HG03066 (cell line): ENCODE measurements at regions not wholly inside any gene's neighbourhood (a gene's known extent, or its start where the extent isn't known, plus 50 kb on each side); places are given as distances from the start of the nearest gene placed in this dataset.
"Not testable (repeated sequence)": the region's sequence is repeated elsewhere in the genome, so short reads cannot be mapped to it uniquely, and the experiment has no call there.

Experiments
- ATAC-seq: cut with Tn5 transposase; IDR thresholded peaks from one replicate; pipeline ENCODE4 v1.9.1; 2021; ENCODE audit warnings: low read depth; ENCODE audit not compliant: unreplicated experiment

DNA sequence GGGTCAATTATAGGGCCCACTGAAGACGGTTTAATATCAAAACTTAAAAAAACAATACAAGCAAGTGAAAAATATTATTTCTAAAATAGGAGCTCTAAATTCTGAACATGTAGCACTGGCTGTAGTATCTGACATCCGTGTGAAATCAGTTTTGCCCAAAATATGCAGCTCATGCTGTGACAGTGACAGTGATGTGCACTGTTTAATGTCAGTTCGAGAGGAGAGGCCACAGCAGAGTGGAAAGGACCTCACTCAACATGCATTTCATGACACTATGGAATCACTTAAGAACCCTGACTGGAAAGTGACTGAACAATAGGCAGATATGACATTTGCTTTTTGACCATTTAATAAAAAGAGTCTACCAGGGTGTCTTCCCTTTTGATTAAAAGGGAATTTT is 397.0 kb downstream of the FRK start:
- ATAC-seq: no peak

DNA sequence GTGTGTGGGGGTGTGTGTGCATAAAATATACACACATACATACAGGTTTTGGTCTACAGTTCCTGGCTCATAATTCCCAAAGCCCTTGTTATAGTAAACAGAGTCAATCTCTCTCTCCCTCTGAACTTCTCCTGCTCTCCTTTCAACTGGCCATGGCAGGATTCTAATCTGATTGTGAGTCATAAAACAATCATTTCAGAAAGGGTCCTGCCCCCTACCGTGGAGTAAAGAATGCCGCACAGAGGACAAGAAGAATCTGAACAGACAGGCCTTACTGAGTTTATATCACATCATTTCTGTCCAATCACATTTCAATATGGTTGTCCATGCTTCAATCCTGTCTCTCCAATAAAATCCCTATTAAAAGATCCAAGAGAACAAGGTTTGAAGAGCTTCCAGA is 416.9 kb downstream of the FRK start:
- no peak for ATAC-seq

DNA sequence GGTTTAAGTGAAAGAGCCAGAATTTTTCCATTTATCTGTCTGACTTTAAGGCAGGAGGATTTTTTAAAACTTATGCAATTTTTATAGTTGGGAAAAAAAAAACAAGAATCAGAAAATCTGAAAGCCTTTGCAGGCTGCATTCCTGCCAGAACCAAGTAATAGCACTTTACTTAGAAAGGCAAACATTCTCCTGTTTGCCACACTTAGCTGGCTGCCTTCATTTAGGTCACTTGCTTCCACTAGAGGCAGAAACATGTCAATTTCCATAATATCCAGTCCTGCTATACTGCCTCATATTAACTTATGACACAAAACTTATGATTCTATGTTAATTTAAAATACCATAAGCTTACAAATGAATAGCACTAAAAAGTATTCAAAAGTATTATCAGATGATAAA is 425.8 kb downstream of the FRK start:
- ATAC-seq: no peak

DNA sequence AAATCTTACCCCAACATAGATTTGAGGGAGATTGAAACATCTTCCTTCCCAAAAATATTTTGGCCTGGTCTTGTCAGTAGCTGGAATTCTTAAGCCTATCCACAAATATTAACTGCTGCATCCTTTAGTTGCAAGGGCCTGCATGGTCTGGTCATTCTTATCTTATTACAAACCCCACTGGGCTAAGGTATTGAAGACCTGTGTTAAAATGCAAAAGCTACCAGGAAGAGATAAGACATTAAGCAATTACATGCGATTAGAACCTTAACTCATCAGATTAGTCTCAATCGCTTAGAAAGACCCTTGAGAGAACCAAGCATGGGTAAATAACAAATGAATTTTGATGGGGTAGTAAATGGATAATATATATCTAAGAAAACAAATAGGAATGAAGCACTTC is 426.6 kb downstream of the FRK start:
- no peak for ATAC-seq

DNA sequence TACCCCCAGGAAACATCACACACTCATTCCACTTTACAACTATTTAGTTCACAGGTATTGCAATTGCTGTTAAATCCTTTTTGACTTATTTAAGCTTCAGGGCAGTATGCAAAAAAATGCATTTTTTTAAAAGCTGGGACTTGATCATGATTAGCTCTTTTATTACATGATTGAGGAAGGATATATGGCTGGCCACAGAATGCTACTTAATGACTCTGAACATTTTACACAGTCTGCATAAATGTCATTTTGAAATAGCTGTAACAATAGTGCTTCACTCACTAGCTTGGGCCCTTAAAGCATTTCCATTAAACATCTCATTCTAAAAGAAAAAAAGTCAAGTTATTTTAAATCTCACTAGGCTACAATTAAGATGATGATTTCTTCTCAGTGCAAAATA is 429.7 kb downstream of the FRK start:
- ATAC-seq: no peak

DNA sequence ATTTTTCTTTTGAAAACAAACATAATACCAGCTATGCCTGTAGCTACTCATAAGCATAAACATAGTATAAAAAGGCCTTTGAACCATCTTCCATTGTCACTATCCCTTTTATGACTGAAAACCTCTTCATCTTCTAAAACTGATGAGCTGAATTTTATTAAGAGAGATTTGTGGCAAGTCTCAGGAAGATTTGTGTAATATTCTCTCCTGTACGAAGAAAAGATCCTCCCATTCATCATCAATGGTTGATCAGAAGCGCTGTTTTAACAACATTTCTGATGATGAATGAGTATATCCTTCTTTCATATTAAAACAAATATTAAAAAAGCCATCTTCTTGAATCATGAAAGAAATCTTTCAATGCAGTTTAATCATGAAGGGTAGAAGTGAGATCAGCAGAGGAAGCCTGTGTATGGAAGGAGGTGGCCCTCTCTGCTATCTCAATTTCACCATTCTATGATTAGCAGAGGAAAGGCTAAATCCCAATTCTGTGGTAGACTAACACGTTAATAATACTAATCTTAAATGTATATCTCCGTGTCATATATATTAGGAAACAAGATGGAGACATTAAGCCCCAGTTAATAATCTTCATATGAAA is 430.2 kb downstream of the FRK start:
- ATAC-seq: no peak

DNA sequence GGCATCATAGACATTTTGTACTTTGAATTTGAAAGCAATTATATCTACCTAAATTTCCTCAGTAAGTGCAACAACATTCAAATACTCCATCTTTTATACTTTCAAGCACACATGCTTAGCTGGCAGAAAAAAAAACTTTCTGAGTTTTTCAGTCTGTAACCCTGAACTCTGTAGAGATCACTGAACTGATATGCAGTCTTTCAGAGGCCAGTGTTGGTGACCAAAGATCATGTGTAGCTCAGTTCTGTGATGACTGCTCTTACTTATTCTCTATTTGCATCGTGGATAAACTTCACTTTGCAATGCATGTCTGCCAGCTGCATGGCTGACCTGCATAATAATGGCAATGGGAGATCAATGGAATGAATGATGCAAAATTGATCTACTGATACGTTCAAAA is 431.3 kb downstream of the FRK start:
- ATAC-seq: no peak

DNA sequence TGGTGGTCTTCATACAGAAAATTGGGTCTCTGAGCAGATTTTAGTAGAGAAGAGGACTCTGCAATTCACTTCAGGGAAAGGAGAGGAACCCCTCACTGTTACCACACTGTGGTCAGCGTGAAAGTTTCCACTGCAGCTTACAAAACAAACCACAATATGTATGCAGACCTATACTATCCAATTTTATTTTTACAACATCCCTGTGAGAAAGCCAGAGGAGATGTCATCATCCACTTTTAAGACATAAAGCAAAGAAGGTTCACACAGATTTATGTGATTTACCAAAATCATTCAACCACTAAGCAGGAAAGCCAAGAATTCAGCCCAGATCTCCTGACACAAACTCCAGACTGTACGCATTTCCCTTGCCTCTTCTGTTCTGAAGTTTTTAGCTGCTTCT is 442.4 kb downstream of the FRK start:
- no peak for ATAC-seq

DNA sequence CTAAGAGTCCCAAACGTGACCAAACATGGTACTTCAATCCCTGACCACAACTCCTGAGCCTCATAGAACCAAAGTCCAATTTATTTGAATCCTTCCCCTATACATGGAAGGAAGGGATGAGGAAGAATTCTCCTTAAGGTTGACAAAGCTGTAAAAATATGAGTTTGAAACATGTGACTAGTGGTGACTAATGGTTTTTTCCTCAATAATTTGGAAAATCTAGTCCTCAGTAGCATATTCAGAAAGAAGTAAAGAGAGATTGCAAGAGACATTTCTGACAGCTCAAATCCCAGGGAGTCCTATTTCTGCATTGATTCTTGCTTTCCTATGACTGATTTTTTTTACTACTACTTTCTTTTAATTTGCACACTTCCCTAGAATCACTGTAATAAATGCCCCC is 443.7 kb downstream of the FRK start:
- ATAC-seq: no peak

DNA sequence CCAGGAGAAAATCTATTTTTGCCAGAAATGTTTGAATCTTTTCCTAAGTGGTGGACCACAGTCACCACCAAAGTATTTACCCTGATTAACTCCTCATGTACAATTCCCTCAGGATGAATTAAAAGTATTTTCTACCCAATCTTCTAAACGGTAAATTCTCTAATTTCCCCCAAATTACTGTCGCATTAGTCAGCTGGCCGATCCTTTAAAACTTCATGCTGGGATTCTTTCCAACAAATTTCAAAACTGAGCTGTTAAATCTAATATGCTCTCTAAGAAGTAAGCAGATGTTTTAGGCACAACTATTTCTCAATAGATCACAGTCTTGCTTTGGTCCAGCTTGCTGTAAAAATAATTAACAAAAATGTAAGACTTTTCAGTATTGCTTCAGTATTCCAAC is 447.2 kb downstream of the FRK start:
- no peak for ATAC-seq

DNA sequence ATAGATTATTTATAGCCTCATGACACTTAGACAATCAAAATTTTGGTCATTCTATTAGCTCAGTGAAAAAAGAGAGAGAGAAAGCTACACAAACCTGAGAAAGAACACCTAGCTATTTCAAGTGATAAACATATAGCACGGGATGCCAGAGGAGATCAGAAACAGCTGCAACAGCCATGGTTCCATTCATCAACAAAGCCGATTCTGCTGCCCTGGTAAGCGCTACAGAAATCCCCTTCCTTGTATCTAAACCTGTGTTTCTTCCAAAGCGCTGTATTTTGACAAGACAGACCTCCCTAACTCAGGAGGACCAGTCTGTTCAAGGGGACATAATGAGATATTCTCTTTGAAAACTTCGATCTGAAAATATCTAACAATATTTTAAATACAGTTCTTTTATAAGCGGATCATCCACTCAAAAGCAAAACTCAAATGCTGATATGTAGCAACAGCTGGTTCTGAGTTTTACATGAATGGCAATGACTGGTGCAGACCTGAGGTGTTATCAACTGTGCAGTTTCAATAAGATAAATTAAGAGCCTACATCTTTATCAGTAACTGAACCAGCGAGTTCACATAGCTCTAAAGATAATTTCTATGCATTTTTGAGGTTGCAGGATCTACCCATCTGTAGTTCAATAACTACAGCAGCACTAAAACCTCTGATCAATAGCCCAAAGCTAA is 447.8 kb downstream of the FRK start:
- ATAC-seq: no peak

DNA sequence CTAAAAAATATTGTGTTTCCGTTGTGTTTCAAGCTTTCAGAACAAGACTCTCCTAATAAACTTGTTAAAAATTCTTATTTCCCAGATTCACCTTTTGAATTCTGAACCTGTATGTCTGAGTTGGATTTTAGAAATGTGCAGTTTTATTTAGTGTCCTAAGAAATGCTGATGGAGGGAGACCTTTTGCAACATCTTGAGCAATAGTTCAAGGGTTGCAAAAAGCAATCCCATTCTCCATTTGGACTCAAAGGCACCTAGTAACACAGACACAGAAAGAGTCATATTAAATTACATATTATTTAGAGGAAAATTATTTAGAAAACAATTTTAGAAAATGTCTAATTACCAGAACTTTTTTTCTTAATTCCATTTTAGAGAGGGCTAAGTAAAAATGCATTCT is 448.5 kb downstream of the FRK start:
- ATAC-seq: no peak

DNA sequence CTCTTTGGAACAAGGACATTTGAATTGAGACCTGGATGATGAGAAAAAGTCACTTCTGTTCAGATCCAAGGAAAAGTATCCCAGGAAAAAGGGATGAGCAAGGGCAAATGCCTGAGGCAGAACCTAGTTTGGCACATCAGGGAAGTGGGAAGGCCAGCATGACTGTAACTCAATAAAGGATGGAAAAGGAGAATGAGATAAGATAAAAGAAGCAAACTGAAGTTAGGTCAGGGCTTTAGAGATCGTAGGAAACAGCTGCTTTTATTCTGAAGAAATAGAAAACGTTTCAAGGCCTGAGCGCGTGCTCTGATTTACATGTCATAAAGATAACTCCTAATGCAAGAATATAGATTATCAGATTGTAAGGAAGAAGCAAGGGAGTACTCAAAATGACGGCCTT is 450.0 kb downstream of the FRK start:
- no peak for ATAC-seq

DNA sequence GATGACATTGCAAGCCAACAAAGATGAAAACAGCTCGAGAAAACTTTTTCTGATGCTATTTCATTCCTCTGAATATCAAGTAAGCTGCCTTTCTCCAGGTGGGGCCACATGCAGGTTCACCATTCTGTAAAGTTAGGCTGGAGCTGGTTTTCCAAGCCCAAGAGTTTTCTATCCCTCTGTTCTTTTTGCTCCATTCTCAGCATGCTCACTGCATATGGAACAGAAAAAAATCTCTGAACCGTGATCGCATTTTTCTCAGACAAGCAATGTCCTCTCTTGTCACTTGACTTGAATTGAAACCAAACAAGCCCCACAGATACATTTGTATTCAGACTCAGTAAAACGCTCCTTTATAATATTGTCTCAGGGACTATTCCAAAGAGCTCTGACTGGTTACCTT is 451.6 kb downstream of the FRK start:
- no peak for ATAC-seq

DNA sequence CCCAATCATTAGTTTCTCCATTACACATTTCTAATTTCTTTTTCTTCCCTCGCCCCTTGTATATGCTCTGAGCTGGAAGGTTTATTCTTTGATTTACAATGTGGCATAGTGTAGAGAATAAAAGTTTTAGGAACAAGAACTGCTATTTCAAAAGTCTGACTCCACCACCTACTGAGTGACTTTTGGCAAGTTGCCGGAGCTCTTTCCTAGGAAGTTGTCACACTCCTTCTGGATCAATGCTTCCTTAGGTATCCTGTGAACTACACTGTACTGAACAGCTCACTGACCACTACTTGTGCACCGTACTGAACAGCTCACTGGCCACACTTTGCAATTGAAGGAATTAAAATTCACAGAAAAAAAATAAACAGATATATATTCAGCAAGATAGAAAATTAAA is 458.2 kb downstream of the FRK start:
- ATAC-seq: no peak

DNA sequence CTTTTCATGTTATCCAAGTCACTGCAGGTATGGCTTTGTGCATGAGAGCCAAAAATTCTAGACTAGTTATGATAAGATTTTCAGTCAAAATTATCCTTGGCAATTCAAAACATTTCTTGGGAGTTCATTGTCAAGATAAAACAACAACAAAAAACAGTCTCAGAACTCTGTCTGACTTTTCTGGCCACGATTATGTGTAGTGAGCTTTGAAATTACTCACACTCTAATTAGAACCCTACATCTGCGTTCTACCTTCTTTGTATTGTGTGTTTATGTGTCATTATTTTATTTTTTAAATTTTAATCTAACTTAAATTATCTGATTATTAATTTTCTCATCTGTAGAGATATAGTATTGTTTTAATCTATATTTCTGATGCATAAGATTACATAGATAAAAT is 459.2 kb downstream of the FRK start:
- no peak for ATAC-seq

DNA sequence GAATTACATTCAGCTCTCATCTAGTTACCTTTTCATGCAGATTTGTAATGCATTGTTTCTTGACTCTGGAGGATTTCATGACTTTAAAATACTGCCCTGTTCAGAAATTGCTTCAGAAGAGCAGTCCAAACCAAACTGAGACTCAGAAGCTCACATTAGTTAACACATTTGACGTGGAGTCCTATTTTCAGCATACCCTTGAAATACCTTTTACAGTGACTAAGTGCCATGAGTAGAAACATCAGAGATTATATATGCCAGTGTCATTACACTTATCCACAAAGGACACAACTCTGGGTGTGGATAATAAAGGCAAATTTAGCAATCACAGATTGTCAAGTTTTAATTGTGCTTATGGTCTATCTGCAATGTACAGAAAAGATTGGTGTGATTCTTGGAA is 459.6 kb downstream of the FRK start:
- no peak for ATAC-seq

DNA sequence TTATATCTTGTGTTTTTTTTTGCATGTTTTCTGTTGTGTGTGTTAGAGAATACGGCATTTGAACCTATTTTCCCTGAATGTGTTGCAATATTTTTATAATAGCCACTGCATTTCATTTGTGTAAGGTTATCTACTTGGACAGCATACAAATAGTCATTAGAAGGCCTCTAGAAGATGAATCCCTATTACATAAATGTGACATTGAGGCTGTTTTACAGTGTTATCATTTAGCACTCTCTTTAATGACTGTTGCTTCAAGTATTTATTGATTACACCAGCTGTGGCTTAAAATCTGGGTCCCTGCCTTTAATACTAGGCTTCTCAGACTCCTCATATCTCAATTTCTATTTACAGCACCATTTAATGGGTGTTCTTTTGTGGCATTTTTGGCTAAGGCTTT is 465.8 kb downstream of the FRK start:
- ATAC-seq: no peak

DNA sequence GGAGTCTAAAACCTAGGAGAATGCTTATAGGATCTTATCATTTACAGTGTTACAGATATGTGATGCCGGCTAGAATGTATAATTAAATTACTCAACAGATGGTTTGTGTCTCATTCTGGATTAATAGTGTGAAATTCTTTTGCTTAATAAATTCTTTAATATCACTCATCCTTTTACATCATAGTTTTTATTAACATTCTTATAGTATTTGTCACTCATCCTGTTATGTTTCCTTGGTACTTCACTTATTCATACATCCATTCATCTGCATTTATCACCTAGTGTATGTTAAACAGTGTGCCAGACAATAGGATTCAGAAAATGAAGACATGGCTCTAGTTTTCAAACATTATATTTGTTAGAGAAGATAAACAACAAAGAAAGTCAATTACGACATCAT is 468.7 kb downstream of the FRK start:
- ATAC-seq: no peak

DNA sequence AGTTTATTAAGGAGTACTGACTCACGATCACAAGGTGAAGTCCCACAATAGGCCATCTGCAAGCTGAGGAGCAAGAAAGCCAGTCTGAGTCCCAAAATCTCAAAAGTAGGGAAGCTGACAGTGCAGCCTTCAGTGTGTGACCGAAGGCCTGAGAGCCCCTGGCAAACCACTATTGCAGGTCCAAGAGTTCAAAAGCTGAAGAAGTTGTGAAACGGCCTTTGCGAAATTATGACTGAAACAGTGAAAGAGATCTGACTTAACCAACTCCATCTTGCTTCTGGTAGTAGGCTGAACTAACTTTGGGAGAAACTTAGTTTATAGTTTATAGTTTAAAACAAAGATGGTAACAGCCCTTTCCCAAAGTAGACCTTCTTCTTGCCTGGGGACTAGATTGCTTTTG is 471.6 kb downstream of the FRK start:
- ATAC-seq: not testable (repeated sequence)

DNA sequence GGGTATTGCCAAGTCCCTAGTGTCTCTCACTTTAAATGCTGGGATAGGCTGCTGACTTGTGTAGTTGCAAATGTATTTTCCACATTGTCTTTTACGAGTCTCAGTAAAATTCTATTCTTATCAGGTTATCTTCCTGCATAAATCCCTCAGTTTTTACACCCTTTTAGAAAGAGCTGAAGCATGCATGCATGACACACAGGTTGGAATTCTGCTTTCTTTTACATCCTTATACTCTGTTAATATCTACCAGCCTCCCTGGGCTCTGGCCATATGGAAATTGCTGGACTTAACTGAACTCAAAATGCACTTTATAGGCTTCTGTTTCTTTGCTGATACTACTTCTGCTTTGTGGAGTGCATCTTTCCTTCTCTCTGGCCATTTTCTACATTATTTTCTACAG is 477.4 kb downstream of the FRK start:
- ATAC-seq: no peak

DNA sequence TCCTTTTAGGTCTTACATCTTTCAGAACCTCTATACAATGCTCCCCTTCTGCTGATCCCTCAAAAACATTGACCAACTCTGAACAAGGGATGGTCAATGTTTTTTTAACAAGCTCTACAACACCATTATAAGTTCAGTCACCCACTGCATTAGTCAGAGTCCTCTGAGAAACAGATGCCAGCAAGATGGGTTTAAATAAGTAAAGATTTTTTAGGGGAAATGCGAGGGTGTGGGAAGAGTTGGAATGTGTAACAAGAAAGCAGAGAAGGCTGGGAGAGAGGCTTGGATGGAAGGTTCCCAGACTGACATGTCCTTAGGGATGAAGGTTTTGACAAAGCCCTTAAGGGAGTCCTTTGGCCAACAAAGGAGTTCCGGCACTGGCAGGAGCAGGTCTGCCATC is 478.3 kb downstream of the FRK start:
- no peak for ATAC-seq

DNA sequence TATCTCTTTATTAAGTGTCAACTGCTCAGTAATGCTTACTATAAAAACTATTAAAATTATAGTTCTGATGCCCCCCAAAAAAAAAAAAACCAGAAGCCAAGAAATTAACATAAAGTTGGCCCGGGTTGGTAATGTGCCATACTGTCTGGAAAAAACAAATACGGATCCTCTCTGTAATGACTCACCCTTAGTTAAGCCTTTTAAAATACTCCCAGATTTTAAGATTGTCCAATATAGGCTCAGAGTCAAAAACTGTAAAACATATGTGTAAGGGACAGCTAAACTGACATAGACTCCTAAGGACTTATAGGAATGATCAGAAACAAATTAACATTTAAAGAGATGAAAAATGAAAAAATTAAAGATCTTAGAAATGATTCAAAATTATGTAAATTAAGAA is 481.1 kb downstream of the FRK start:
- ATAC-seq: not testable (repeated sequence)
